ENCODE measurements at regions not wholly inside any gene's neighbourhood (a gene's known extent, or its start where the extent isn't known, plus 50 kb on each side); places are given as distances from the start of the nearest gene placed in this dataset.

GRCh38 chr3:18012436-18012835, 270.0 kb upstream of the TBC1D5 start:
- Mint-ChIP-seq H3K4me1 (no peaks in the 10 kb centered on the region), H3K4me3 (no peak overlapping the region), H3K27ac (no peak overlapping the region), H3K27me3 (no peaks in the 10 kb centered on the region), H3K36me3 (peaks cover 1% of the 10 kb centered on the region), H3K9me3 (peaks cover 1% of the 10 kb centered on the region)
- DNase-seq, result no peak

GRCh38 chr3:18011387-18011786, 269.0 kb upstream of the TBC1D5 start:
- Mint-ChIP-seq H3K27ac (no peak overlapping the region), H3K4me1 (no peaks in the 10 kb centered on the region), H3K36me3 (peaks cover 1% of the 10 kb centered on the region), H3K9me3 (peaks cover 1% of the 10 kb centered on the region), H3K4me3 (no peak overlapping the region), H3K27me3 (no peaks in the 10 kb centered on the region)
- no peak for DNase-seq

- peaks cover 1% of the 10 kb centered on the region for H3K36me3 Mint-ChIP-seq
- no peak overlapping the region for H3K4me3 Mint-ChIP-seq
- peaks cover 1% of the 10 kb centered on the region for H3K9me3 Mint-ChIP-seq
- no peaks in the 10 kb centered on the region for H3K27me3 Mint-ChIP-seq
- H3K4me1 Mint-ChIP-seq, result no peaks in the 10 kb centered on the region
- no peak for DNase-seq
- no peak overlapping the region for H3K27ac Mint-ChIP-seq
Observed at GRCh38 chr3:18010001-18010400, 267.6 kb upstream of the TBC1D5 start.

- DNase-seq, result no peak
- H3K4me3 Mint-ChIP-seq, result no peak overlapping the region
- peaks cover 6% of the 10 kb centered on the region for H3K9me3 Mint-ChIP-seq
- H3K36me3 Mint-ChIP-seq, result peaks cover 1% of the 10 kb centered on the region
- H3K27me3 Mint-ChIP-seq, result no peaks in the 10 kb centered on the region
- no peak overlapping the region for H3K27ac Mint-ChIP-seq
- no peaks in the 10 kb centered on the region for H3K4me1 Mint-ChIP-seq
Observed at GRCh38 chr3:18008706-18009368, 266.4 kb upstream of the TBC1D5 start.

- Mint-ChIP-seq H3K27me3 (no peaks in the 10 kb centered on the region), H3K9me3 (peaks cover 7% of the 10 kb centered on the region), H3K27ac (no peak overlapping the region), H3K4me1 (no peaks in the 10 kb centered on the region), H3K36me3 (peaks cover 1% of the 10 kb centered on the region), H3K4me3 (no peak overlapping the region)
- no peak for DNase-seq
Observed at GRCh38 chr3:18007980-18008379, 265.5 kb upstream of the TBC1D5 start.

- Mint-ChIP-seq H3K4me3 (no peak overlapping the region), H3K27me3 (no peaks in the 10 kb centered on the region), H3K4me1 (no peaks in the 10 kb centered on the region), H3K36me3 (no peaks in the 10 kb centered on the region), H3K9me3 (no peaks in the 10 kb centered on the region), H3K27ac (no peak overlapping the region)
- DNase-seq, result no peak
Observed at GRCh38 chr3:17995769-17996168, 253.3 kb upstream of the TBC1D5 start.

GRCh38 chr3:17994167-17994566, 251.7 kb upstream of the TBC1D5 start:
- no peaks in the 10 kb centered on the region for H3K36me3 Mint-ChIP-seq
- no peaks in the 10 kb centered on the region for H3K9me3 Mint-ChIP-seq
- no peak for DNase-seq
- no peaks in the 10 kb centered on the region for H3K27me3 Mint-ChIP-seq
- H3K4me3 Mint-ChIP-seq, result no peak overlapping the region
- H3K27ac Mint-ChIP-seq, result no peak overlapping the region
- H3K4me1 Mint-ChIP-seq, result no peaks in the 10 kb centered on the region

GRCh38 chr3:17990390-17990789, 248.0 kb upstream of the TBC1D5 start:
- Mint-ChIP-seq H3K4me3 (no peak overlapping the region), H3K9me3 (no peaks in the 10 kb centered on the region), H3K27ac (no peak overlapping the region), H3K27me3 (no peaks in the 10 kb centered on the region), H3K36me3 (no peaks in the 10 kb centered on the region), H3K4me1 (no peaks in the 10 kb centered on the region)
- DNase-seq, result no peak

GRCh38 chr3:17986348-17986816, 244.0 kb upstream of the TBC1D5 start:
- Mint-ChIP-seq H3K27me3 (no peaks in the 10 kb centered on the region), H3K27ac (no peak overlapping the region), H3K9me3 (no peaks in the 10 kb centered on the region), H3K4me3 (no peak overlapping the region), H3K36me3 (no peaks in the 10 kb centered on the region), H3K4me1 (no peaks in the 10 kb centered on the region)
- DNase-seq, result no peak

- peaks cover 4% of the 10 kb centered on the region for H3K27me3 Mint-ChIP-seq
Observed at GRCh38 chr3:17985658-17986347, 243.4 kb upstream of the TBC1D5 start.

GRCh38 chr3:17983106-17983505, 240.7 kb upstream of the TBC1D5 start:
- no peaks in the 10 kb centered on the region for H3K9me3 Mint-ChIP-seq
- H3K4me1 Mint-ChIP-seq, result no peaks in the 10 kb centered on the region
- no peak overlapping the region for H3K27ac Mint-ChIP-seq
- no peak for DNase-seq
- no peak overlapping the region for H3K4me3 Mint-ChIP-seq
- no peaks in the 10 kb centered on the region for H3K36me3 Mint-ChIP-seq
- peaks cover 4% of the 10 kb centered on the region for H3K27me3 Mint-ChIP-seq

More at GRCh38 chr3:17985658-17986347, 243.4 kb upstream of the TBC1D5 start:
- Mint-ChIP-seq H3K4me1 (no peaks in the 10 kb centered on the region), H3K9me3 (no peaks in the 10 kb centered on the region), H3K4me3 (no peak overlapping the region), H3K36me3 (no peaks in the 10 kb centered on the region), H3K27ac (no peak overlapping the region)
- no peak for DNase-seq

- H3K4me1 Mint-ChIP-seq, result no peaks in the 10 kb centered on the region
- H3K27ac Mint-ChIP-seq, result no peak overlapping the region
- no peaks in the 10 kb centered on the region for H3K36me3 Mint-ChIP-seq
- H3K27me3 Mint-ChIP-seq, result peaks cover 4% of the 10 kb centered on the region
- DNase-seq, result no peak
- no peaks in the 10 kb centered on the region for H3K9me3 Mint-ChIP-seq
- H3K4me3 Mint-ChIP-seq, result no peak overlapping the region
Observed at GRCh38 chr3:17982211-17982880, 239.9 kb upstream of the TBC1D5 start.

- Mint-ChIP-seq H3K4me1 (no peaks in the 10 kb centered on the region), H3K27me3 (peaks cover 4% of the 10 kb centered on the region), H3K27ac (no peak overlapping the region), H3K4me3 (no peak overlapping the region), H3K9me3 (no peaks in the 10 kb centered on the region), H3K36me3 (no peaks in the 10 kb centered on the region)
- DNase-seq, result no peak
Observed at GRCh38 chr3:17980863-17981262, 238.4 kb upstream of the TBC1D5 start.

- no peak overlapping the region for H3K27ac Mint-ChIP-seq
Observed at GRCh38 chr3:17979911-17980310, 237.5 kb upstream of the TBC1D5 start.

GRCh38 chr3:17979252-17979651, 236.8 kb upstream of the TBC1D5 start:
- Mint-ChIP-seq H3K4me3 (no peak overlapping the region), H3K9me3 (no peaks in the 10 kb centered on the region), H3K27ac (no peak overlapping the region), H3K4me1 (no peaks in the 10 kb centered on the region), H3K36me3 (no peaks in the 10 kb centered on the region), H3K27me3 (peaks cover 4% of the 10 kb centered on the region)
- DNase-seq, result no peak

More at GRCh38 chr3:17979911-17980310, 237.5 kb upstream of the TBC1D5 start:
- Mint-ChIP-seq H3K27me3 (peaks cover 4% of the 10 kb centered on the region), H3K9me3 (no peaks in the 10 kb centered on the region), H3K4me3 (no peak overlapping the region), H3K36me3 (no peaks in the 10 kb centered on the region), H3K4me1 (no peaks in the 10 kb centered on the region)
- DNase-seq, result no peak
